SK-N-SH (cell line): ENCODE measurements at regions not wholly inside any gene's neighbourhood (a gene's known extent, or its start where the extent isn't known, plus 50 kb on each side); places are given as distances from the start of the nearest gene placed in this dataset.
"Not testable (repeated sequence)": the region's sequence is repeated elsewhere in the genome, so short reads cannot be mapped to it uniquely, and the experiment has no call there.

Experiments
- CTCF ChIA-PET: fragments of 300-600, 350-600 bp; formaldehyde crosslinking; extraction: SDS; loops from one replicate; lab custom pipeline; 2021; lab: Yijun Ruan, JAX
- POLR2A ChIA-PET: fragments of 350-600 bp; sonication (Branson Sonifier 250); formaldehyde crosslinking; extraction: SDS; loops from one replicate; lab custom pipeline; 2020; ENCODE audit warnings: antibody characterized with exemption, inconsistent platforms; lab: Yijun Ruan, JAX
- DNase-seq: peaks from one replicate; pipeline ENCODE4 v3.0.0; 2012
- H2AFZ ChIP-seq: fragments of 200-600 bp; sonication (generic); 2 replicates; pipeline ENCODE4 v1.8.1; 2016; ENCODE audit warnings: antibody characterized with exemption, mild to moderate bottlenecking, low read depth
- H3F3A ChIP-seq: fragments of 200-600 bp; sonication (generic); replicated peaks from 2 replicates; pipeline ENCODE3; 2016; ENCODE audit warnings: antibody characterized with exemption, mild to moderate bottlenecking; ENCODE audit not compliant: insufficient read depth
- H3K27ac ChIP-seq, 2 experiments: fragments of 200-500 bp in 1 of 2; fragments of 200-600 bp in 1 of 2; sonication (Bioruptor generic) in 1 of 2; sonication (generic), shearing (Covaris generic) in 1 of 2; 2 replicates each; pipeline versions ENCODE4 v1.5.1 to v1.6.1; 2014 to 2016; ENCODE audit warnings: low read depth in 2 of 2, inconsistent platforms in 1 of 2, low read length in 1 of 2, mild to moderate bottlenecking in 1 of 2, mixed read lengths in 1 of 2
- H3K27me3 ChIP-seq: fragments of 200-600 bp; sonication (generic), shearing (Covaris generic); 2 replicates; pipeline ENCODE4 v1.6.1; 2016; ENCODE audit warnings: mixed run types; ENCODE audit not compliant: insufficient read depth
- H3K36me3 ChIP-seq, 2 experiments: fragments of 200-500 bp in 1 of 2; fragments of 200-600 bp in 1 of 2; sonication (Bioruptor generic) in 1 of 2; sonication (generic) in 1 of 2; replicated peaks in 1 of 2; 2 replicates each; pipeline versions ENCODE3 to v1.5.1; 2014 to 2016; ENCODE audit warnings: low read length in 1 of 2, mild to moderate bottlenecking in 1 of 2; ENCODE audit not compliant: insufficient read depth in 2 of 2, control insufficient read depth in 1 of 2
- H3K4me1 ChIP-seq, 2 experiments: fragments of 200-500 bp in 1 of 2; fragments of 200-600 bp in 1 of 2; sonication (Bioruptor generic) in 1 of 2; sonication (generic), shearing (Covaris generic) in 1 of 2; 2 replicates each; pipeline versions ENCODE4 v1.5.1 to v1.6.1; 2014 to 2016; ENCODE audit warnings: low read depth in 1 of 2, low read length in 1 of 2, mixed run types in 1 of 2; ENCODE audit not compliant: insufficient read depth in 2 of 2, control insufficient read depth in 1 of 2
- H3K4me2 ChIP-seq: fragments of 200-600 bp; sonication (generic), shearing (Covaris generic); 2 replicates; pipeline ENCODE4 v1.6.1; 2017; ENCODE audit warnings: mixed run types
- H3K4me3 ChIP-seq, 2 experiments: fragments of 200-500 bp in 1 of 2; fragments of 200-600 bp in 1 of 2; sonication (Bioruptor generic) in 1 of 2; sonication (generic), shearing (Covaris generic) in 1 of 2; 2 replicates each; pipeline versions ENCODE4 v1.5.1 to v1.8.1; 2014 to 2016; ENCODE audit warnings: low read depth in 2 of 2, inconsistent platforms in 1 of 2, low read length in 1 of 2, mild to moderate bottlenecking in 1 of 2, mixed read lengths in 1 of 2, moderate library complexity in 1 of 2
- H3K79me2 ChIP-seq: fragments of 200-600 bp; sonication (generic); 2 replicates; pipeline ENCODE4 v1.8.1; 2017; ENCODE audit warnings: mild to moderate bottlenecking; ENCODE audit not compliant: insufficient read depth
- H3K9ac ChIP-seq: fragments of 200-600 bp; sonication (generic); 2 replicates; pipeline ENCODE4 v1.6.1; 2017; ENCODE audit warnings: mixed run types
- H3K9me2 ChIP-seq: fragments of 200-600 bp; sonication (generic); 2 replicates; pipeline ENCODE4 v1.6.1; 2017; ENCODE audit warnings: mixed run types
- H3K9me3 ChIP-seq: fragments of 200-600 bp; sonication (generic); 2 replicates; pipeline ENCODE4 v1.6.1; 2017; ENCODE audit warnings: mixed run types, mild to moderate bottlenecking, moderate library complexity
- H4K20me1 ChIP-seq: fragments of 200-600 bp; sonication (generic); 2 replicates; pipeline ENCODE4 v1.6.1; 2017; ENCODE audit warnings: mild to moderate bottlenecking, mixed run types; ENCODE audit not compliant: insufficient read depth
- ELF1 ChIP-seq: IDR thresholded peaks from 2 replicates; pipeline ENCODE4 v1.4.0; 2012
- EP300 ChIP-seq, 2 experiments: IDR thresholded peaks; 2 replicates each; pipeline versions ENCODE4 v1.4.0 to v1.6.1; 2012; ENCODE audit warnings: borderline replicate concordance in 1 of 2, low read depth in 1 of 2, low read length in 1 of 2
- EZH2phosphoT487 ChIP-seq: fragments of 200-600 bp; sonication (generic); IDR thresholded peaks from 2 replicates; pipeline ENCODE4 v1.6.1; 2017; ENCODE audit warnings: low read depth, mixed run types, mild to moderate bottlenecking, antibody characterized with exemption, moderate library complexity, borderline replicate concordance
- FOXJ3 ChIP-seq: sonication (generic); formaldehyde crosslinking; IDR thresholded peaks from 2 replicates; pipeline ENCODE4 v1.5.1; 2020; ENCODE audit warnings: mild to moderate bottlenecking, missing genetic modification reagents
- GABPA ChIP-seq: IDR thresholded peaks from 2 replicates; pipeline ENCODE4 v1.4.0; 2012; ENCODE audit warnings: low read depth, mild to moderate bottlenecking
- GATA2 ChIP-seq: sonication (generic); formaldehyde crosslinking; IDR thresholded peaks from 2 replicates; pipeline ENCODE4 v1.5.0; 2020; ENCODE audit warnings: mild to moderate bottlenecking, missing genetic modification reagents
- JUND ChIP-seq: IDR thresholded peaks from 2 replicates; pipeline ENCODE4 v1.4.0; 2012
- POLR2AphosphoS5 ChIP-seq: IDR thresholded peaks from 2 replicates; pipeline ENCODE4 v1.6.1; 2012; ENCODE audit warnings: low read depth, low read length
- RAD21 ChIP-seq: IDR thresholded peaks from 2 replicates; pipeline ENCODE4 v1.6.1; 2012; ENCODE audit warnings: mild to moderate bottlenecking, low read length
- RFX5 ChIP-seq: IDR thresholded peaks from 2 replicates; pipeline ENCODE4 v1.6.1; 2012; ENCODE audit warnings: mild to moderate bottlenecking, improper control_type of control experiment, low read length
- SIN3A ChIP-seq: IDR thresholded peaks from 2 replicates; pipeline ENCODE4 v1.6.1; 2012; ENCODE audit warnings: low read depth, mild to moderate bottlenecking, low read length, moderate library complexity, borderline replicate concordance
- SMC3 ChIP-seq: IDR thresholded peaks from 2 replicates; pipeline ENCODE4 v1.6.1; 2012; ENCODE audit warnings: low read depth, low read length, improper control_type of control experiment
- TAF1 ChIP-seq: IDR thresholded peaks from 2 replicates; pipeline ENCODE4 v1.6.1; 2012; ENCODE audit warnings: low read depth, mild to moderate bottlenecking, low read length, moderate library complexity, borderline replicate concordance
- TEAD4 ChIP-seq: IDR thresholded peaks from 2 replicates; pipeline ENCODE4 v1.4.0; 2012; ENCODE audit warnings: mild to moderate bottlenecking, borderline replicate concordance; ENCODE audit not compliant: insufficient read depth
- WGBS: methylation state at CpG from one replicate; pipeline ENCODE4 v1.1.6; 2017; ENCODE audit warnings: low lambda C conversion rate; 5-methylcytosine and 5-hydroxymethylcytosine counted together
- TF ChIP-seq, protein P1 (sequence below): fragments of 150-350 bp; IDR thresholded peaks from 2 replicates; pipeline ENCODE4 v1.6.1; 2017; ENCODE audit warnings: antibody characterized with exemption, low read length, low read depth, borderline replicate concordance
- TF ChIP-seq, protein P2 (sequence below): IDR thresholded peaks from 2 replicates; pipeline ENCODE4 v1.4.0; 2012; ENCODE audit warnings: low read depth, borderline replicate concordance
- TF ChIP-seq, protein P3 (sequence below): IDR thresholded peaks from 2 replicates; pipeline ENCODE4; 2012
- TF ChIP-seq, protein P4 (sequence below): fragments of 200-600 bp; sonication (generic); IDR thresholded peaks from 2 replicates; pipeline ENCODE4 v1.6.1; 2017; ENCODE audit warnings: antibody characterized with exemption, mild to moderate bottlenecking, moderate library complexity

DNA sequence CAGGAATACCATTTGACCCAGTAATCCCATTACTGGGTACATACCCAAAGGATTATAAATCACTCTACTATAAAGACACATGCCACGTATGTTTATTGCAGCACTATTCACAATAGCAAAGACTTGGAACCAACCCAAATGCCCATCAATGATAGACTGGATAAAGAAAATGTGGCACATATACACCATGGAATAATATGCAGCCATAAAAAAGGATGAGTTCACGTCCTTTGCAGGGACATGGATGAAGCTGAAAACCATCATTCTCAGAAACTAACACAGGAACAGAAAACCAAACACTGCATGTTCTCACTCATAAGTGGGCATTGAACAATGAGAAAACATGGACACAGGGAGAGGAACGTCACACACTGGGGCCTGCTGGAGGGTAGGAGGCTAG, 556.1 kb upstream of the ADGRL2 start:
- POLR2A ChIA-PET, result not testable (repeated sequence)
- CTCF ChIA-PET, result interaction anchor here (1.1 kb wide), 1 partner anchor 12 kb away, joined by 3 read pairs; no protein-coding TSS in a partner anchor
- 79% methylated on average over 3 of the region's 3 CpGs for WGBS

DNA sequence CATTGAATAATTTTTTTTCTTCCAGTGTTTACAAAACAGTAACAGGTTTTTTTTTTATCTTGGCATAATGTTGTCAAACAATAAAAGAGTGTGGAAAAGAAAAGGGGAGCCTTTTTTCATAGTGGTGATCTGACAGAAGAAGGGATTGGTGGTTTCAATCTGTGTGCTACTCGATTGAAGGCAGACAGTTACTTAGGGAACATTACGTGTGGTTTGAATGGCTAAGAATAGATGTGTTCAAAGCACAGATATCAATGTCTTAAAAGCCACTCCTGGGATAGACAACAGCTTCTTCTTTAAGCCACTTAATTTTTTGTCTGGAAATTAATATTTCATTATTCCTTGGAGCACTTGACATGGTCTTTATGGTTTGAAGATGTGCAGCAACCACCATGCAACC, 558.6 kb upstream of the ADGRL2 start:
- no peak overlapping the region for H3K27ac ChIP-seq
- H3K9ac ChIP-seq, result no peak overlapping the region
- no peak for TF ChIP-seq ELF1
- no peak for TF ChIP-seq GABPA
- no peak for TF ChIP-seq SMC3
- no peak for TF ChIP-seq POLR2AphosphoS5
- no peak for TF ChIP-seq SIN3A
- TF ChIP-seq TEAD4, result no peak
- no peaks in the 10 kb centered on the region for H3K36me3 ChIP-seq
- H4K20me1 ChIP-seq, result no peaks in the 10 kb centered on the region
- no peak overlapping the region for H3K4me2 ChIP-seq
- peaks cover 5 to 11% of the 10 kb centered on the region in 2 experiments; a peak in 3 of 4 replicates for H3K4me1 ChIP-seq
- H3K79me2 ChIP-seq, result no peaks in the 10 kb centered on the region
- H3K27me3 ChIP-seq, result no peaks in the 10 kb centered on the region
- no peak overlapping the region for H3K4me3 ChIP-seq
- H2AFZ ChIP-seq, result no peak overlapping the region
- ChIA-PET CTCF (interaction anchor here (0.9 kb wide), 1 partner anchor 97 kb away, joined by 3 read pairs; no protein-coding TSS in a partner anchor), POLR2A (no interaction called here)
- H3F3A ChIP-seq, result no peaks in the 10 kb centered on the region
- no peaks in the 10 kb centered on the region for H3K9me3 ChIP-seq
- WGBS, result 75% methylated on average over 2 of the region's 2 CpGs
- DNase-seq, result no peak
- no peaks in the 10 kb centered on the region for H3K9me2 ChIP-seq

More for the DNA sequence above, 556.1 kb upstream of the ADGRL2 start:
- not testable (repeated sequence) for H3K27ac ChIP-seq, H3K36me3 ChIP-seq, H2AFZ ChIP-seq, H3F3A ChIP-seq, H3K27me3 ChIP-seq, H4K20me1 ChIP-seq, H3K4me3 ChIP-seq, H3K4me2 ChIP-seq, H3K79me2 ChIP-seq, DNase-seq, H3K9me2 ChIP-seq, H3K4me1 ChIP-seq, H3K9ac ChIP-seq, H3K9me3 ChIP-seq

DNA sequence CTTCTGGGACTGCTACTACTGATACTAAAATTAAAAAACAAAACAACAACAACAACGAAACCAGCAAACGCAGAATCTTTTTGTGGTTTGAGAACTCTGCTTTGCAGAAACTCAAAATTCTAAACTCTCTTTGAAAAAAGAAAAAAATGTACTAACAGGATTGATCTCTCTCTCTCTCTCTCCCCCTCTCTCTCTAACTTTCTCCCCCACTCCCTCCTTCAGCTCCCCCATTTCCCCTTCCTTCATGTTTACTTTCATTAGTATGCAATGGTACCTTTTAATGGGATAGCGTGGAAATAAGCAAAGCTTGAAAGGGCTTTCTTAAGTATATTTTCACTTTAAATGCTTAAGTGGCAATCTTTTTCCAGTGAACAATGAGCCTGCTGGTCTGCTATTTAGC, 562.6 kb upstream of the ADGRL2 start:
- no peaks in the 10 kb centered on the region for H4K20me1 ChIP-seq
- H2AFZ ChIP-seq, result peak overlapping the region; percentile 58; the same call in 1 of the 2 replicates
- 81% methylated on average over 3 of the region's 3 CpGs for WGBS
- H3K9me2 ChIP-seq, result no peaks in the 10 kb centered on the region
- no peaks in the 10 kb centered on the region for H3K79me2 ChIP-seq
- CTCF ChIA-PET, result interaction anchor here (0.9 kb wide), 1 partner anchor 68 kb away, joined by 3 read pairs; no protein-coding TSS in a partner anchor
- no peaks in the 10 kb centered on the region for H3K36me3 ChIP-seq
- no peak for DNase-seq
- H3F3A ChIP-seq, result no peaks in the 10 kb centered on the region
- peaks cover 5 to 12% of the 10 kb centered on the region in 2 experiments; a peak in 3 of 4 replicates for H3K4me1 ChIP-seq
- H3K27ac ChIP-seq, result no peak overlapping the region; a peak in 1 of 4 replicates
- H3K4me3 ChIP-seq, result peak overlapping the region in 1 of 2 experiments; percentile 26; a peak in 1 of 4 replicates
- H3K9me3 ChIP-seq, result no peaks in the 10 kb centered on the region
- POLR2A ChIA-PET, result interaction anchor here (0.9 kb wide), 1 partner anchor 563 kb away, joined by 3 read pairs; the partner anchor contains the start of gene ADGRL2
- peak overlapping the region; percentile 52; the same call in 1 of the 2 replicates for H3K4me2 ChIP-seq
- peak overlapping the region; percentile 12; the same call in 1 of the 2 replicates for H3K9ac ChIP-seq
- no peaks in the 10 kb centered on the region for H3K27me3 ChIP-seq
- TF ChIP-seq RAD21, result no peak
- TF ChIP-seq FOXJ3 (CRISPR knock-in tag), result no peak
- no peak for TF ChIP-seq TAF1
- TF ChIP-seq EZH2phosphoT487, result no peak
- TF ChIP-seq, protein P1, sequence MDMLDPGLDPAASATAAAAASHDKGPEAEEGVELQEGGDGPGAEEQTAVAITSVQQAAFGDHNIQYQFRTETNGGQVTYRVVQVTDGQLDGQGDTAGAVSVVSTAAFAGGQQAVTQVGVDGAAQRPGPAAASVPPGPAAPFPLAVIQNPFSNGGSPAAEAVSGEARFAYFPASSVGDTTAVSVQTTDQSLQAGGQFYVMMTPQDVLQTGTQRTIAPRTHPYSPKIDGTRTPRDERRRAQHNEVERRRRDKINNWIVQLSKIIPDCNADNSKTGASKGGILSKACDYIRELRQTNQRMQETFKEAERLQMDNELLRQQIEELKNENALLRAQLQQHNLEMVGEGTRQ, result no peak
- no peak for TF ChIP-seq JUND
- TF ChIP-seq GATA2 (CRISPR knock-in tag), result no peak
- no peak for TF ChIP-seq SMC3
- TF ChIP-seq ELF1, result no peak
- TF ChIP-seq TEAD4, result no peak
- TF ChIP-seq EP300 (IDR thresholded peaks at IDR 0.05; ENCODE audit: borderline replicate concordance in 1 of 2, low read depth in 1 of 2, low read length in 1 of 2), result no peak
- TF ChIP-seq RFX5, result no peak
- TF ChIP-seq, protein P2, sequence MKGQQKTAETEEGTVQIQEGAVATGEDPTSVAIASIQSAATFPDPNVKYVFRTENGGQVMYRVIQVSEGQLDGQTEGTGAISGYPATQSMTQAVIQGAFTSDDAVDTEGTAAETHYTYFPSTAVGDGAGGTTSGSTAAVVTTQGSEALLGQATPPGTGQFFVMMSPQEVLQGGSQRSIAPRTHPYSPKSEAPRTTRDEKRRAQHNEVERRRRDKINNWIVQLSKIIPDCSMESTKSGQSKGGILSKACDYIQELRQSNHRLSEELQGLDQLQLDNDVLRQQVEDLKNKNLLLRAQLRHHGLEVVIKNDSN, result no peak
- TF ChIP-seq, protein P3, sequence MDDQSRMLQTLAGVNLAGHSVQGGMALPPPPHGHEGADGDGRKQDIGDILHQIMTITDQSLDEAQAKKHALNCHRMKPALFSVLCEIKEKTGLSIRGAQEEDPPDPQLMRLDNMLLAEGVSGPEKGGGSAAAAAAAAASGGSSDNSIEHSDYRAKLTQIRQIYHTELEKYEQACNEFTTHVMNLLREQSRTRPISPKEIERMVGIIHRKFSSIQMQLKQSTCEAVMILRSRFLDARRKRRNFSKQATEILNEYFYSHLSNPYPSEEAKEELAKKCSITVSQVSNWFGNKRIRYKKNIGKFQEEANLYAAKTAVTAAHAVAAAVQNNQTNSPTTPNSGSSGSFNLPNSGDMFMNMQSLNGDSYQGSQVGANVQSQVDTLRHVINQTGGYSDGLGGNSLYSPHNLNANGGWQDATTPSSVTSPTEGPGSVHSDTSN, result no peak
- TF ChIP-seq, protein P4, sequence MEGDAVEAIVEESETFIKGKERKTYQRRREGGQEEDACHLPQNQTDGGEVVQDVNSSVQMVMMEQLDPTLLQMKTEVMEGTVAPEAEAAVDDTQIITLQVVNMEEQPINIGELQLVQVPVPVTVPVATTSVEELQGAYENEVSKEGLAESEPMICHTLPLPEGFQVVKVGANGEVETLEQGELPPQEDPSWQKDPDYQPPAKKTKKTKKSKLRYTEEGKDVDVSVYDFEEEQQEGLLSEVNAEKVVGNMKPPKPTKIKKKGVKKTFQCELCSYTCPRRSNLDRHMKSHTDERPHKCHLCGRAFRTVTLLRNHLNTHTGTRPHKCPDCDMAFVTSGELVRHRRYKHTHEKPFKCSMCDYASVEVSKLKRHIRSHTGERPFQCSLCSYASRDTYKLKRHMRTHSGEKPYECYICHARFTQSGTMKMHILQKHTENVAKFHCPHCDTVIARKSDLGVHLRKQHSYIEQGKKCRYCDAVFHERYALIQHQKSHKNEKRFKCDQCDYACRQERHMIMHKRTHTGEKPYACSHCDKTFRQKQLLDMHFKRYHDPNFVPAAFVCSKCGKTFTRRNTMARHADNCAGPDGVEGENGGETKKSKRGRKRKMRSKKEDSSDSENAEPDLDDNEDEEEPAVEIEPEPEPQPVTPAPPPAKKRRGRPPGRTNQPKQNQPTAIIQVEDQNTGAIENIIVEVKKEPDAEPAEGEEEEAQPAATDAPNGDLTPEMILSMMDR, result no peak
- no peak for TF ChIP-seq GABPA
